Ascending aorta (tissue), 2 donors: ENCODE measurements at regions not wholly inside any gene's neighbourhood (a gene's known extent, or its start where the extent isn't known, plus 50 kb on each side); places are given as distances from the start of the nearest gene placed in this dataset.
A peak's percentile ranks its signal among the peaks of the same experiment; 100 is the strongest.

Experiments used
- DNase-seq, 2 donors: peaks; one replicate each; pipeline ENCODE4 v3.0.0-alpha.2; 2019; ENCODE audit warnings: low spot score in 2 of 2
- H3K27ac ChIP-seq, 2 donors: fragments of 200-600 bp; sonication (generic); one replicate each; pipeline ENCODE4 v1.5.1; 2016 to 2017; ENCODE audit warnings: mild to moderate bottlenecking in 1 of 2
- H3K27me3 ChIP-seq: fragments of 200-600 bp; sonication (generic); one replicate; pipeline ENCODE4 v1.5.1; 2017
- H3K36me3 ChIP-seq, 2 donors: fragments of 200-600 bp; sonication (generic); one replicate each; pipeline ENCODE4 v1.5.1; 2016
- H3K4me1 ChIP-seq, 2 donors: fragments of 200-600 bp; sonication (generic); one replicate each; pipeline ENCODE4 v1.5.1; 2016 to 2017; ENCODE audit warnings: mild to moderate bottlenecking in 1 of 2
- H3K4me3 ChIP-seq, 2 donors: fragments of 200-600 bp; sonication (generic); one replicate each; pipeline ENCODE4 v1.5.1; 2016 to 2017; ENCODE audit warnings: mild to moderate bottlenecking in 1 of 2
- H3K9me3 ChIP-seq, 2 donors: fragments of 200-600 bp; sonication (generic); one replicate each; pipeline ENCODE4 v1.5.1; 2016
- intact Hi-C: fragments of 100-400 bp; cut with DNase I; formaldehyde crosslinking; loops from one replicate; pipeline ENCODE4 v1.15.1; 2023
- TF ChIP-seq, protein P1 (sequence below), 3 experiments: fragments of 200-600 bp in 2 of 3; fragments of 450-650 bp in 1 of 3; sonication (generic) in 2 of 3; IDR thresholded peaks; one replicate each; pipeline ENCODE4 v1.5.1; 2016 to 2019; ENCODE audit warnings: antibody characterized with exemption in 3 of 3, mild to moderate bottlenecking in 1 of 3, moderate library complexity in 1 of 3

DNA sequence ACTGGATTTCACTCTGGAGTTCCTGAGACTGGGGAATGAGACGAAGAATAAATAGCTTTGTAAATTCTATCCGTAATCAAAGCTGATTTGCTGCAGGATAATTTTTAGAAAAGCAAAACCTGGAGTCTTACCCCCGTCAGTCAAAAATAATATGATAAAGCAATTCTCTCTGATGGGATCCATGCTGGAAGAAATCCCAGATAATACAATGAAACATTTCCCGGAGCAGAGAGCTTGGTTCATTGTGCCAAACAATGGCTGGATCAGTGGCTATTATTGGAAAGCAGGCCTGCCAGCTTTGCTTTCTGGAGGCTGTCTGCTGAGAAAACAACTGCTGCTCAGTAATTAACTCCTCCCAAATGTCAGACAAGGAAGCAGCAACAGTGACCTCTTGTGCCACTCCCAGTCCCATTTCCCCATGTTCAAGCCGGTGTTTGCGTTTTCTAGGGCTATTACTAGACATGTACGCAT lies 609.4 kb upstream of the PCDH15 start:
- Histone ChIP-seq H3K27me3 (no peaks in the 10 kb centered on the region), H3K9me3 (no peaks in the 10 kb centered on the region), H3K4me1 (no peaks in the 10 kb centered on the region), H3K27ac (no peak overlapping the region), H3K4me3 (peak overlapping the region in 1 of 2 donors; percentile 12), H3K36me3 (no peaks in the 10 kb centered on the region)
- TF ChIP-seq, protein P1, sequence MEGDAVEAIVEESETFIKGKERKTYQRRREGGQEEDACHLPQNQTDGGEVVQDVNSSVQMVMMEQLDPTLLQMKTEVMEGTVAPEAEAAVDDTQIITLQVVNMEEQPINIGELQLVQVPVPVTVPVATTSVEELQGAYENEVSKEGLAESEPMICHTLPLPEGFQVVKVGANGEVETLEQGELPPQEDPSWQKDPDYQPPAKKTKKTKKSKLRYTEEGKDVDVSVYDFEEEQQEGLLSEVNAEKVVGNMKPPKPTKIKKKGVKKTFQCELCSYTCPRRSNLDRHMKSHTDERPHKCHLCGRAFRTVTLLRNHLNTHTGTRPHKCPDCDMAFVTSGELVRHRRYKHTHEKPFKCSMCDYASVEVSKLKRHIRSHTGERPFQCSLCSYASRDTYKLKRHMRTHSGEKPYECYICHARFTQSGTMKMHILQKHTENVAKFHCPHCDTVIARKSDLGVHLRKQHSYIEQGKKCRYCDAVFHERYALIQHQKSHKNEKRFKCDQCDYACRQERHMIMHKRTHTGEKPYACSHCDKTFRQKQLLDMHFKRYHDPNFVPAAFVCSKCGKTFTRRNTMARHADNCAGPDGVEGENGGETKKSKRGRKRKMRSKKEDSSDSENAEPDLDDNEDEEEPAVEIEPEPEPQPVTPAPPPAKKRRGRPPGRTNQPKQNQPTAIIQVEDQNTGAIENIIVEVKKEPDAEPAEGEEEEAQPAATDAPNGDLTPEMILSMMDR (IDR thresholded peaks at IDR 0.05) = no peak
- intact Hi-C loops = no loop called here
- DNase-seq = peak in 1 of 2 donors; percentile 50

DNA sequence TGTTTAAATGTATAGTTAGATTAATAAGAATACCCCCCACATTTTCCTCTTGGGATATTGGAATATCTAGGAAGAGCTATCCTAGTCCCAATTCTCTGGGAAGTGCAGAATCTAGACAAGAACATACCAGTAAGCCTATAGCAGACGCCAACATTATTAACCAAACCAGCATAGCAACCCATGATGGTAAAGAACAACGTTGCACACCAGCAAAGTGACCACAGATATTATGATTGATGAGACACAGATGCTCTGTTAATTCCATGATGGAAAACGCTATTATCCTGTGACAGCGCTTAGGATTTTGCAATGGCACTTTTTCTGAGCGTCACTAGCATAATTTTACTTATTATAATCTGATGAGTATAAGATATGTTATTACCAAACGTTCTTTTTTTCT lies 603.1 kb upstream of the PCDH15 start:
- intact Hi-C loops = no loop called here
- TF ChIP-seq, protein P1 (IDR thresholded peaks at IDR 0.05) = no peak
- no peak overlapping the region for H3K27ac ChIP-seq
- no peaks in the 10 kb centered on the region for H3K27me3 ChIP-seq
- no peak for DNase-seq
- H3K9me3 ChIP-seq = no peaks in the 10 kb centered on the region
- no peaks in the 10 kb centered on the region for H3K36me3 ChIP-seq
- no peaks in the 10 kb centered on the region for H3K4me1 ChIP-seq
- H3K4me3 ChIP-seq = no peak overlapping the region

DNA sequence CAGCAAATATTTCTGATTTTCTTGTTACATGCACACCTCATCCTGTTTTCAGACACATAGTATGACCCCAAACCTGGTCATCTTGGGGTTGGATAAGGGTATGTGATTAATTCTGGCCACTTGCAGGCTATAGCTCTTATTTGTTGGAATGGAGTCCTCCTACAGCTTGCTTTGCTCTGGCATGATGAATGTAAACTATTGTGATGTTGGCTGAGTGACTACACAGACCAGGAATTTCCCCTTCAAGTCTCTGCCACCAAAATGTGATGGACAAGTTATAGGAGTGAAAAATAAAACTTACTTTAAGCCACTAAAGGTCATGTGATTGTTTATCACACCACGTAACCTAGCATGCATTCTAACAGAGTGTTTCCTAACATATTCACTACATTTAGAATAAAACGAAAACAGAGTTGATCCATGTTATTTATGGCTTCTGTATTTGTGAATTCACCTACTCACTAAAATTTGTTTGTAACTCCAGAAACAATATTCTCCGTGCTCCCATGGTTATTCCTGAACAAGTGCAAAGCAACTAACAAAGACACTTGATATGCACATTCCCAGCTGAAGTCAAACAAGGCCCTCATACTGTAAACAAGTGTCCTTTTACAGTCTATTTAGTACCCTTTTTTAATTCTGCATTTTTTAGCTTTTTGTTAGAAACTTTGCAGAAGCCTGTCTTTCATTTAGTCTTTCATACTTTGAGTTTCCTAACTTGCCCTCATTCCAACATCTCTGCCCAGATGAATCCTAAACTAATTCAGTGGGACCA lies 599.2 kb upstream of the PCDH15 start:
- TF ChIP-seq, protein P1 (IDR thresholded peaks at IDR 0.05) = no peak
- H3K36me3 ChIP-seq = no peaks in the 10 kb centered on the region
- no peaks in the 10 kb centered on the region for H3K27me3 ChIP-seq
- no peak overlapping the region for H3K27ac ChIP-seq
- H3K9me3 ChIP-seq = no peaks in the 10 kb centered on the region
- no peaks in the 10 kb centered on the region for H3K4me1 ChIP-seq
- no peak for DNase-seq
- H3K4me3 ChIP-seq = no peak overlapping the region
- intact Hi-C loops = no loop called here

DNA sequence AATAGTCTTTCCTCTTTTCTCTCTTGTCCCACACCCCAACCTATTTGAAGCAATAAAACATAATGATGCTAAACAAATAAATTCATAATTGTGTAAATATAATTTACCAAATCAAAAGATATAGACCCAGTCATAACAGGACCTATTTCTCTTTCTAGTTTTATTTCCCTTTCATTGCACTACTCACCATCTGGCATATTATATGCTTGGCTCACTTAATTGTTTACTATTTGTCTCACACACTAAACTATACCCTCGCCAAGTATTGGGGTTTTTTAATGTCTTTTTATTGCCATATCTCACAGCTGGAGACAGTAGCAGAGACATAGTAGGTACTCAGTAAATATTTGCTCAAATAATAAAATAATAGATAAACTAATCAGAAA lies 597.5 kb upstream of the PCDH15 start:
- no peak for DNase-seq
- TF ChIP-seq, protein P1 (IDR thresholded peaks at IDR 0.05) = no peak
- intact Hi-C loops = no loop called here
- H3K27me3 ChIP-seq = no peaks in the 10 kb centered on the region
- no peaks in the 10 kb centered on the region for H3K9me3 ChIP-seq
- no peaks in the 10 kb centered on the region for H3K4me1 ChIP-seq
- H3K27ac ChIP-seq = no peak overlapping the region
- H3K4me3 ChIP-seq = no peak overlapping the region
- H3K36me3 ChIP-seq = no peaks in the 10 kb centered on the region

DNA sequence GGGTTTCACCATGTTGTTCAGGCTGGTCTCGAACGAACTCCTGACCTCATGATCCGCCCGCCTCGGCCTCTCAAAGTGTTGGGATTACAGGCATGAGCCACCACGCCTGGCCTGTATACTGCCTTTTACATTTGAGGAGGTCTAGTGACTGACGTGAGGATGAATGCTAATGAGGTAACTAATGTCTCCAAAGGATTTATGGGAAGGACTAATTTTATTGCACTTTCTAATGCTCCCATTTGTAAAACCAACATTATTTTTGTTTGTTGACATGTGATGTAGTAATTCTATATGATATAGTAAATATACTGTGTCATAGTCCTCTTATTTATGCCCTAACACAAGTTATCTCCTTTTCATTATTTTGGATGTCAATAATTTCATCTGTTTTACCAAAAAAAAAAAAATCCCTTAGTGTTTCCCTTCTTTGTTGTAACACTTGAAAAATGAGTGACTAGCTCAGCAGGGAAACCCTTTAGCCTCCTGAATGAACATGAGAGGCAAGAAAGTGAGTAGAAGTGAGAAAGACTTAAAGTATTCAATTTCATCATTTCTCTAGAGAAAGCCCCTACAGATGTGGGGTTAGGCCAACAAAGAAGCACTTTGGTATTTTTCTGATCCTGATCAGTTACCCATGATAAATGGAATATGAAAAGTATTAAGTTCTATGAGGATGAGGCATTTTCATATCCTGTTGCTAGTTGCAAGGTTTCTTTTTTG lies 596.9 kb upstream of the PCDH15 start:
- no peaks in the 10 kb centered on the region for H3K4me1 ChIP-seq
- no peak overlapping the region for H3K27ac ChIP-seq
- no peaks in the 10 kb centered on the region for H3K27me3 ChIP-seq
- no peaks in the 10 kb centered on the region for H3K36me3 ChIP-seq
- no peak overlapping the region for H3K4me3 ChIP-seq
- no peak for DNase-seq
- TF ChIP-seq, protein P1 (IDR thresholded peaks at IDR 0.05) = no peak
- no peaks in the 10 kb centered on the region for H3K9me3 ChIP-seq
- intact Hi-C loops = no loop called here
